HCT116 (cell line): ENCODE measurements at regions not wholly inside any gene's neighbourhood (a gene's known extent, or its start where the extent isn't known, plus 50 kb on each side); places are given as distances from the start of the nearest gene placed in this dataset.

Experiments
- ATF3 ChIP-seq: IDR thresholded peaks from 2 replicates; pipeline ENCODE4 v1.6.1; 2012
- CEBPB ChIP-seq: IDR thresholded peaks from 2 replicates; pipeline ENCODE4 v1.6.1; 2012; ENCODE audit warnings: low read depth
- CTCF ChIP-seq, 3 experiments: fragments of 200-600 bp in 1 of 3; sonication (generic) in 1 of 3; IDR thresholded peaks in 2 of 3; conservative IDR thresholded peaks in 1 of 3; 2 replicates each; pipeline ENCODE4 v1.5.1; 2012 to 2017; ENCODE audit warnings: low read depth in 2 of 3, low read length in 2 of 3, antibody characterized with exemption in 1 of 3, borderline replicate concordance in 1 of 3, control low read depth in 1 of 3, mild to moderate bottlenecking in 1 of 3, mixed read lengths in 1 of 3, mixed run types in 1 of 3, moderate library complexity in 1 of 3; ENCODE audit not compliant: insufficient read depth in 1 of 3
- EZH2 ChIP-seq: fragments of 200-600 bp; sonication (generic); IDR thresholded peaks from 2 replicates; pipeline ENCODE4 v1.6.1; 2017; ENCODE audit warnings: antibody characterized with exemption, mixed run types
- JUND ChIP-seq: IDR thresholded peaks from 2 replicates; pipeline ENCODE4 v1.6.1; 2012
- MAX ChIP-seq: IDR thresholded peaks from 2 replicates; pipeline ENCODE4 v1.6.1; 2012
- POLR2A ChIP-seq: IDR thresholded peaks from 2 replicates; pipeline ENCODE4 v1.7.0; 2011; ENCODE audit warnings: borderline replicate concordance; ENCODE audit not compliant: insufficient read depth, insufficient read length; ENCODE audit errors: extremely low read depth
- POLR2AphosphoS5 ChIP-seq: IDR thresholded peaks from 2 replicates; pipeline ENCODE4 v1.6.1; 2011; ENCODE audit warnings: mild to moderate bottlenecking, low read depth, low read length, moderate library complexity
- SIN3A ChIP-seq: IDR thresholded peaks from 2 replicates; pipeline ENCODE4 v1.6.1; 2012; ENCODE audit warnings: low read depth
- TCF7L2 ChIP-seq: IDR thresholded peaks from 2 replicates; pipeline ENCODE4 v1.7.0; 2011; ENCODE audit warnings: borderline replicate concordance, inconsistent platforms; ENCODE audit not compliant: insufficient read depth, insufficient read length; ENCODE audit errors: extremely low read depth
- YY1 ChIP-seq: IDR thresholded peaks from 2 replicates; pipeline ENCODE4 v1.6.1; 2011; ENCODE audit warnings: low read length, low read depth, moderate library complexity, mild to moderate bottlenecking; ENCODE audit not compliant: insufficient replicate concordance; ENCODE audit errors: extremely low read depth
- ZFX ChIP-seq: fragments of 450-650 bp; IDR thresholded peaks from 2 replicates; pipeline ENCODE4 v1.6.1; 2017
- ZNF274 ChIP-seq: fragments of 200-500 bp; sonication (Bioruptor generic); IDR thresholded peaks from 2 replicates; pipeline ENCODE4 v1.6.1; 2014; ENCODE audit warnings: mild to moderate bottlenecking, low read depth, low read length, inconsistent platforms

- TF ChIP-seq POLR2AphosphoS5 (no peak), MAX (no peak), CTCF (IDR thresholded peaks at IDR 0.05 in 2 of 3, conservative IDR thresholded peaks at IDR 0.05 in 1 of 3; ENCODE audit: borderline replicate concordance in 1 of 3, insufficient read depth in 1 of 3, low read depth in 2 of 3, low read length in 2 of 3) (no peak), SIN3A (no peak), POLR2A (no peak), ZFX (no peak), TCF7L2 (no peak), EZH2 (no peak), CEBPB (no peak), ATF3 (no peak), YY1 (no peak), JUND (no peak), ZNF274 (no peak)
Measured at GRCh38 chr5:144788046-144788445, 617.4 kb downstream of the KCTD16 start.
